Stomach (tissue), 8 donors: ENCODE measurements at regions not wholly inside any gene's neighbourhood (a gene's known extent, or its start where the extent isn't known, plus 50 kb on each side); places are given as distances from the start of the nearest gene placed in this dataset.

Source experiments
- DNase-seq, 2 donors: peaks; one replicate each; pipeline versions ENCODE4 v3.0.0 to v3.0.0-alpha.2; 2013 to 2019
- H3K27ac ChIP-seq, 5 donors: fragments of 200-600 bp in 4 of 5; sonication (generic) in 4 of 5; one replicate each; pipeline ENCODE4 v1.5.1; 2013 to 2019; ENCODE audit warnings: mild to moderate bottlenecking in 1 of 5, moderate library complexity in 1 of 5
- H3K27me3 ChIP-seq, 3 donors: fragments of 200-600 bp; sonication (generic); one replicate each; pipeline ENCODE4 v1.5.1; 2017 to 2019; ENCODE audit warnings: mixed run types in 1 of 3
- H3K36me3 ChIP-seq, 4 donors: fragments of 200-600 bp; sonication (generic); 1 replicate in 3 of 4; 2 replicates in 1 of 4; pipeline ENCODE4 v1.5.1; 2016 to 2019
- H3K4me1 ChIP-seq, 4 donors: fragments of 200-600 bp; sonication (generic); one replicate each; pipeline ENCODE4 v1.5.1; 2016 to 2019
- H3K4me3 ChIP-seq, 4 donors: fragments of 200-600 bp; sonication (generic) in 3 of 4; one replicate each; pipeline ENCODE4 v1.5.1; 2016 to 2019; ENCODE audit warnings: mild to moderate bottlenecking in 1 of 4
- H3K9me3 ChIP-seq, 4 donors: fragments of 200-600 bp; sonication (generic); one replicate each; pipeline ENCODE4 v1.5.1; 2016 to 2019
- CTCF ChIP-seq, 7 experiments: fragments of 450-650 bp in 4 of 7; fragments of 200-600 bp in 3 of 7; sonication (generic) in 3 of 7; IDR thresholded peaks; one replicate each; pipeline ENCODE4 v1.5.1; 2016 to 2019; ENCODE audit warnings: antibody characterized with exemption in 7 of 7, control low read depth in 2 of 7, mild to moderate bottlenecking in 1 of 7
- EP300 ChIP-seq: sonication (generic); formaldehyde crosslinking; IDR thresholded peaks from one replicate; pipeline ENCODE4 v1.6.1; 2017; ENCODE audit warnings: antibody characterized with exemption
- POLR2A ChIP-seq, 4 donors: fragments of 450-650 bp; IDR thresholded peaks; one replicate each; pipeline ENCODE4 v1.6.1; 2016; ENCODE audit warnings: antibody characterized with exemption in 4 of 4, control low read depth in 2 of 4, mild to moderate bottlenecking in 1 of 4, moderate library complexity in 1 of 4
- POLR2AphosphoS5 ChIP-seq, 3 donors: sonication (generic); formaldehyde crosslinking; IDR thresholded peaks; one replicate each; pipeline ENCODE4 v1.6.1; 2016; ENCODE audit warnings: antibody characterized with exemption in 3 of 3
- WGBS, 5 donors: extraction: QIAGEN DNeasy Blood & Tissue Kit in 3 of 5; methylation state at CpG; one replicate each; pipeline versions ENCODE4 v1.1.5 to v1.1.7; 2013 to 2018; 5-methylcytosine and 5-hydroxymethylcytosine counted together
- intact Hi-C: fragments of 100-400 bp; cut with DNase I; formaldehyde crosslinking; loops from one replicate; pipeline ENCODE4 v1.15.1; 2023; ENCODE audit warnings: low total_unique reads
- donor health status: healthy with polysubstance abuse.
- donor health status: Bipolar disorder and iron deficiency.
- donor health status: healthy.

- TF ChIP-seq POLR2A (IDR thresholded peaks at IDR 0.05): no peak
- TF ChIP-seq EP300: no peak
- TF ChIP-seq POLR2AphosphoS5 (IDR thresholded peaks at IDR 0.05): no peak
- TF ChIP-seq CTCF (IDR thresholded peaks at IDR 0.05): no peak
- Histone ChIP-seq H3K27ac (peak overlapping the region in 3 of 5 donors; percentile 4 to 16 (median 7)), H3K4me3 (no peak overlapping the region), H3K9me3 (no peaks in the 10 kb centered on the region), H3K27me3 (no peaks in the 10 kb centered on the region), H3K4me1 (peaks cover 0 to 31% (median 17%) of the 10 kb centered on the region in 4 donors), H3K36me3 (no peaks in the 10 kb centered on the region)
- DNase-seq: peak; percentile 34 to 41
- 44 to 65% (median 55%) methylated on average over 8 of the region's 8 CpGs for WGBS, 5 donors
- intact Hi-C loops: no loop called here
These were observed 102.9 kb upstream of the STARD13 start for GRCh38 chr13:33388286-33388998.

- Histone ChIP-seq H3K4me1 (peaks cover 0 to 35% (median 18%) of the 10 kb centered on the region in 4 donors), H3K4me3 (no peak overlapping the region), H3K36me3 (no peaks in the 10 kb centered on the region), H3K27me3 (no peaks in the 10 kb centered on the region), H3K27ac (peak overlapping the region; percentile 1 to 79 (median 44)), H3K9me3 (no peaks in the 10 kb centered on the region)
- TF ChIP-seq CTCF (IDR thresholded peaks at IDR 0.05) (no peak), EP300 (no peak), POLR2AphosphoS5 (IDR thresholded peaks at IDR 0.05) (no peak), POLR2A (IDR thresholded peaks at IDR 0.05) (no peak)
- DNase-seq: peak in 1 of 2 donors; percentile 40
- intact Hi-C loops: no loop called here
- 30 to 58% (median 38%) methylated on average over 4 of the region's 4 CpGs for WGBS, 5 donors
These were observed 107.3 kb upstream of the STARD13 start for GRCh38 chr13:33392794-33393405.

DNA sequence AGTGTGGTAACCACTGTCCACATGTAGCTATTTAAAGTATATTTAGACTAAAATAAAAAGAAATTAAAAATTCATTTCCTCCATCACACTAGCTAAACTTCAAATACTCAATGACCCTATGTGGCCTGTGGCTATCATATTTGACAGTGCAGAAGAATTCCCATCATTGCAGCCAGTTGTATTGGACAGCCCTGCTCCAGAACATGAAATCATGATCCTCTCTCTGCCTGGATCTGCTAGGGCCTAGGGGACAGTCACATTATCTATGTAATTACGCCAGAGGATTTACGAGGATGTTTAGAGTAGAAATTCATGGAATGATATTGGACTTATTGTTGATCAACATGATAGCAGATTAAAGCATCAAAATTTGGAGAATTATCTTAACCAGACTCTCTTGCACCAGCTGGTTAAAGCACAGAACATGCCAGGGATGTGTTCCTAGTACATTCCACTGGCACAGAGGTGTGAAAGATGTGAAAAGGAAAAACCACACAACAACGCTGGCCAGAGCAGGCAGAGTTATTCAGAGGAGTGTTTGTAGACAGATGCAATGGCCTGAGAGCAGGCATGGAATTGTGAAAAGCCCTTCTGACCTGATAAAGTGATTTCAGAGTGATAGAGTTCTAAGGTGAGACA, 108.9 kb upstream of the STARD13 start:
- WGBS, 5 donors: 63 to 76% (median 67%) methylated on average over 3 of the region's 3 CpGs

More for the DNA sequence above, 108.9 kb upstream of the STARD13 start:
- no peak for DNase-seq
- intact Hi-C loops: no loop called here
- no peaks in the 10 kb centered on the region for H3K9me3 ChIP-seq
- no peaks in the 10 kb centered on the region for H3K27me3 ChIP-seq
- no peak for TF ChIP-seq POLR2AphosphoS5 (IDR thresholded peaks at IDR 0.05)
- no peak for TF ChIP-seq POLR2A (IDR thresholded peaks at IDR 0.05)
- no peak for TF ChIP-seq EP300
- no peak for TF ChIP-seq CTCF (IDR thresholded peaks at IDR 0.05)
- H3K4me3 ChIP-seq: no peak overlapping the region
- H3K36me3 ChIP-seq: no peaks in the 10 kb centered on the region
- H3K27ac ChIP-seq: peak overlapping the region in 2 of 5 donors; percentile 14 to 35
- H3K4me1 ChIP-seq: peaks cover 0 to 29% (median 14%) of the 10 kb centered on the region in 4 donors
